Lung (tissue), 11 donors: ENCODE measurements at regions not wholly inside any gene's neighbourhood (a gene's known extent, or its start where the extent isn't known, plus 50 kb on each side); places are given as distances from the start of the nearest gene placed in this dataset.

ENCODE experiments used
- ATAC-seq: fragments of 200-7000 bp; cut with Tn5 transposase; one replicate; pipeline ENCODE4 v1.9.1; 2020; ENCODE audit warnings: moderate number of reproducible peaks; ENCODE audit not compliant: insufficient read depth, low FRiP score
- DNase-seq, 3 donors: peaks; one replicate each; pipeline ENCODE4 v3.0.0-alpha.2; 2013 to 2017
- H3K27ac ChIP-seq, 2 donors: one replicate each; pipeline ENCODE4 v1.5.1; 2013; ENCODE audit warnings: mild to moderate bottlenecking in 2 of 2, moderate library complexity in 2 of 2, control low read depth in 1 of 2, inconsistent platforms in 1 of 2, low read depth in 1 of 2, low read length in 1 of 2
- H3K27me3 ChIP-seq, 3 donors: one replicate each; pipeline ENCODE4 v1.5.1; 2013; ENCODE audit warnings: low read length in 2 of 3; ENCODE audit not compliant: control insufficient read depth in 3 of 3, insufficient read depth in 3 of 3
- H3K36me3 ChIP-seq, 4 donors: one replicate each; pipeline ENCODE4 v1.5.1; 2013; ENCODE audit warnings: low read length in 4 of 4, mild to moderate bottlenecking in 1 of 4, moderate library complexity in 1 of 4; ENCODE audit not compliant: control insufficient read depth in 4 of 4, insufficient read depth in 4 of 4
- H3K4me1 ChIP-seq, 5 donors: one replicate each; pipeline ENCODE4 v1.5.1; 2013; ENCODE audit warnings: low read length in 5 of 5, mild to moderate bottlenecking in 2 of 5, moderate library complexity in 1 of 5; ENCODE audit not compliant: control insufficient read depth in 5 of 5, insufficient read depth in 5 of 5
- H3K4me3 ChIP-seq: one replicate; pipeline ENCODE4 v1.5.1; 2013; ENCODE audit warnings: mild to moderate bottlenecking, control low read depth, moderate library complexity
- H3K9ac ChIP-seq, 2 donors: one replicate each; pipeline ENCODE4 v1.5.1; 2013; ENCODE audit warnings: low read length in 2 of 2, control low read depth in 1 of 2; ENCODE audit not compliant: insufficient read depth in 1 of 2
- H3K9me3 ChIP-seq, 4 donors: one replicate each; pipeline ENCODE4 v1.5.1; 2013; ENCODE audit warnings: low read length in 3 of 4, mild to moderate bottlenecking in 1 of 4, moderate library complexity in 1 of 4; ENCODE audit not compliant: control insufficient read depth in 4 of 4, insufficient read depth in 3 of 4
- WGBS, 2 donors: extraction: QIAGEN DNeasy Blood & Tissue Kit; methylation state at CpG; one replicate each; pipeline ENCODE4 v1.1.7; 2013; 5-methylcytosine and 5-hydroxymethylcytosine counted together
- TF ChIP-seq, protein P1 (sequence below): IDR thresholded peaks from 2 replicates; pipeline ENCODE4 v1.5.1; 2012; ENCODE audit warnings: mild to moderate bottlenecking; ENCODE audit errors: control extremely low read depth, extremely low read depth
- donor health status: control.
- donor health status: control.
- donor health status: Bipolar disorder and iron deficiency.
- donor health status: healthy.
- donor health status: DM: yes; HTN: yes; CAD: no.

DNA sequence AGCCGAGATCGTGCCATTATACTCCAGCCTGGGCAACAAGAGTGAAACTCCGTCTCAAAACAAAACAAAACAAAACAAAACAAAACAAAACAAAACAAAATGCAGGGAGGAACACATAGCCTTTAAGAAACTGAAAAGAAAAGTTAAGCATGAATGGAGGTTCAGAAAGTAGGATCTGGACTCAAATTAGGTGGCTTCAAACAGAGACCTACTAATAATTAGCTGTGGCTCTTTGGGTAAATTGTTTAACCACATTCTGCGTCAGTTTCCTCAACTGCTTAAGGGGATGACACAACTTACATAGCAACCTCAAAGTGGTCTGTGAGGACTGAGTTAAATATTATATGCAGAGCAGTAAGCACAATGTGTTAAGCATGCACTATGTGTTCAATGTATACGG, 458.2 kb downstream of the ADGRL2 start:
- H3K4me1 ChIP-seq, result peaks cover 0 to 4% (median 0%) of the 10 kb centered on the region in 5 donors
- TF ChIP-seq, protein P1, sequence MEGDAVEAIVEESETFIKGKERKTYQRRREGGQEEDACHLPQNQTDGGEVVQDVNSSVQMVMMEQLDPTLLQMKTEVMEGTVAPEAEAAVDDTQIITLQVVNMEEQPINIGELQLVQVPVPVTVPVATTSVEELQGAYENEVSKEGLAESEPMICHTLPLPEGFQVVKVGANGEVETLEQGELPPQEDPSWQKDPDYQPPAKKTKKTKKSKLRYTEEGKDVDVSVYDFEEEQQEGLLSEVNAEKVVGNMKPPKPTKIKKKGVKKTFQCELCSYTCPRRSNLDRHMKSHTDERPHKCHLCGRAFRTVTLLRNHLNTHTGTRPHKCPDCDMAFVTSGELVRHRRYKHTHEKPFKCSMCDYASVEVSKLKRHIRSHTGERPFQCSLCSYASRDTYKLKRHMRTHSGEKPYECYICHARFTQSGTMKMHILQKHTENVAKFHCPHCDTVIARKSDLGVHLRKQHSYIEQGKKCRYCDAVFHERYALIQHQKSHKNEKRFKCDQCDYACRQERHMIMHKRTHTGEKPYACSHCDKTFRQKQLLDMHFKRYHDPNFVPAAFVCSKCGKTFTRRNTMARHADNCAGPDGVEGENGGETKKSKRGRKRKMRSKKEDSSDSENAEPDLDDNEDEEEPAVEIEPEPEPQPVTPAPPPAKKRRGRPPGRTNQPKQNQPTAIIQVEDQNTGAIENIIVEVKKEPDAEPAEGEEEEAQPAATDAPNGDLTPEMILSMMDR, result no peak
- no peak overlapping the region for H3K27ac ChIP-seq
- WGBS, 2 donors, result 93 to 96% methylated on average over 5 of the region's 5 CpGs
- no peak overlapping the region for H3K9ac ChIP-seq
- H3K4me3 ChIP-seq, result no peak overlapping the region
- H3K9me3 ChIP-seq, result no peaks in the 10 kb centered on the region
- ATAC-seq (no peak), DNase-seq (no peak)
- no peaks in the 10 kb centered on the region for H3K27me3 ChIP-seq
- H3K36me3 ChIP-seq, result no peaks in the 10 kb centered on the region

GRCh38 chr1:82246050-82246449, 445.3 kb downstream of the ADGRL2 start:
- DNase-seq, result no peak
- 57 to 60% methylated on average over 3 of the region's 3 CpGs for WGBS, 2 donors
- Histone ChIP-seq H3K27ac (no peak overlapping the region), H3K4me3 (no peak overlapping the region), H3K9me3 (peaks cover 0 to 3% (median 1%) of the 10 kb centered on the region in 4 donors), H3K36me3 (no peaks in the 10 kb centered on the region), H3K4me1 (no peaks in the 10 kb centered on the region), H3K9ac (no peak overlapping the region), H3K27me3 (no peaks in the 10 kb centered on the region)
- no peak for ATAC-seq
- TF ChIP-seq, protein P1, result no peak

GRCh38 chr1:82245345-82246014, 444.7 kb downstream of the ADGRL2 start:
- whole genome bisulfite sequencing, 2 donors, result 94 to 98% methylated on average over 7 of the region's 7 CpGs
- Histone ChIP-seq H3K4me1 (no peaks in the 10 kb centered on the region), H3K27me3 (no peaks in the 10 kb centered on the region), H3K36me3 (no peaks in the 10 kb centered on the region), H3K4me3 (no peak overlapping the region), H3K9me3 (peaks cover 0 to 3% (median 1%) of the 10 kb centered on the region in 4 donors), H3K9ac (no peak overlapping the region), H3K27ac (no peak overlapping the region)
- TF ChIP-seq, protein P1, result no peak
- ATAC-seq (no peak), DNase-seq (no peak)

DNA sequence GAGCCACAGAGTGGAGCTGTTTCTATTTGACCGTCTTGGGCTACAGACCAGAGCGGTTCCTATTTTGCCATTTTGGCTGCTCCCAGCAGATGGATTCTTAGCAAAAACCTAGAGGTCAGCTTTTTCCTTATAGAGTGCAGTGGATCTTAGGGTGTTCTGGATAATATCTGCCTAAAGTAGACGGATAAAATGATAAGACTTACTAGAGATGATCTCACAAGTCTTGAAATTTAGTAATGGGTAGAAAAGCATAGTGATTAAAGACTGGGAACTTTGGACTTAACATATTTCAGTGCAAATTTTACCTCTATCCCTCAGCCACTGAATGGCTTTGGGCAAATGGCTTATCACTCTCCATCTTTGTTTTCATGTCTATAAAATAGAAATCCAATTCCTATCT, 439.8 kb downstream of the ADGRL2 start:
- no peaks in the 10 kb centered on the region for H3K27me3 ChIP-seq
- no peaks in the 10 kb centered on the region for H3K36me3 ChIP-seq
- ATAC-seq (no peak), DNase-seq (no peak)
- TF ChIP-seq, protein P1, result no peak
- no peak overlapping the region for H3K4me3 ChIP-seq
- H3K9me3 ChIP-seq, result peaks cover 0 to 3% (median 1%) of the 10 kb centered on the region in 4 donors
- no peaks in the 10 kb centered on the region for H3K4me1 ChIP-seq
- 63 to 64% methylated on average over 3 of the region's 3 CpGs for WGBS, 2 donors
- H3K27ac ChIP-seq, result no peak overlapping the region
- H3K9ac ChIP-seq, result no peak overlapping the region
